ENCODE measurements at regions not wholly inside any gene's neighbourhood (a gene's known extent, or its start where the extent isn't known, plus 50 kb on each side); places are given as distances from the start of the nearest gene placed in this dataset.

DNA sequence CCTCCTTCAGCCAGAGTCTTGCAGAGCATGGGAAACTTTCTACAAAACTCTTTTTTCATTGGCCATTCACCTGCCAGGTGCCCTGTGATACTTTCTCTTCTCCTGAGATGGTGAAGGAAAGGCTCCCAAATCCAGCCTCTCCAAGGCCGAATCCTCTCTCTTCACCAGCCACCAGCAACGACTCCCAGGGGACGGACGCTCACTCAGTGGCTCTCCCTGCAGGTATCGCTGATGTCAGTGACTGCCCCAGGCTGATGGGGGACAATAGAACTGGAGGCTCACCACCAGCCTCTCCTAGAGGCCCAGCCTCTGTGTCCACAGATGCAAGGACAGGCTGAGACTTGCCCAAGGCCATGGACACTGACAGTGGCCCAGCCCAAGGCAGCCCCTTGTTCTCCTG lies 204.1 kb downstream of the BCL11B start (continued):
- TF ChIP-seq NFYB (CRISPR knock-in tag; conservative IDR thresholded peaks at IDR 0.05; ENCODE audit: low read depth) (no peak), HMGXB4 (CRISPR knock-in tag; IDR thresholded peaks at IDR 0.05) (no peak), CREB1 (CRISPR knock-in tag; IDR thresholded peaks at IDR 0.05) (no peak), ZNF396 (CRISPR knock-in tag; IDR thresholded peaks at IDR 0.05; ENCODE audit: borderline replicate concordance) (no peak)
- TF ChIP-seq, protein P1, sequence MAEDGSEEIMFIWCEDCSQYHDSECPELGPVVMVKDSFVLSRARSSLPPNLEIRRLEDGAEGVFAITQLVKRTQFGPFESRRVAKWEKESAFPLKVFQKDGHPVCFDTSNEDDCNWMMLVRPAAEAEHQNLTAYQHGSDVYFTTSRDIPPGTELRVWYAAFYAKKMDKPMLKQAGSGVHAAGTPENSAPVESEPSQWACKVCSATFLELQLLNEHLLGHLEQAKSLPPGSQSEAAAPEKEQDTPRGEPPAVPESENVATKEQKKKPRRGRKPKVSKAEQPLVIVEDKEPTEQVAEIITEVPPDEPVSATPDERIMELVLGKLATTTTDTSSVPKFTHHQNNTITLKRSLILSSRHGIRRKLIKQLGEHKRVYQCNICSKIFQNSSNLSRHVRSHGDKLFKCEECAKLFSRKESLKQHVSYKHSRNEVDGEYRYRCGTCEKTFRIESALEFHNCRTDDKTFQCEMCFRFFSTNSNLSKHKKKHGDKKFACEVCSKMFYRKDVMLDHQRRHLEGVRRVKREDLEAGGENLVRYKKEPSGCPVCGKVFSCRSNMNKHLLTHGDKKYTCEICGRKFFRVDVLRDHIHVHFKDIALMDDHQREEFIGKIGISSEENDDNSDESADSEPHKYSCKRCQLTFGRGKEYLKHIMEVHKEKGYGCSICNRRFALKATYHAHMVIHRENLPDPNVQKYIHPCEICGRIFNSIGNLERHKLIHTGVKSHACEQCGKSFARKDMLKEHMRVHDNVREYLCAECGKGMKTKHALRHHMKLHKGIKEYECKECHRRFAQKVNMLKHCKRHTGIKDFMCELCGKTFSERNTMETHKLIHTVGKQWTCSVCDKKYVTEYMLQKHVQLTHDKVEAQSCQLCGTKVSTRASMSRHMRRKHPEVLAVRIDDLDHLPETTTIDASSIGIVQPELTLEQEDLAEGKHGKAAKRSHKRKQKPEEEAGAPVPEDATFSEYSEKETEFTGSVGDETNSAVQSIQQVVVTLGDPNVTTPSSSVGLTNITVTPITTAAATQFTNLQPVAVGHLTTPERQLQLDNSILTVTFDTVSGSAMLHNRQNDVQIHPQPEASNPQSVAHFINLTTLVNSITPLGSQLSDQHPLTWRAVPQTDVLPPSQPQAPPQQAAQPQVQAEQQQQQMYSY (CRISPR knock-in tag; IDR thresholded peaks at IDR 0.05), result no peak
- TF ChIP-seq, protein P2, sequence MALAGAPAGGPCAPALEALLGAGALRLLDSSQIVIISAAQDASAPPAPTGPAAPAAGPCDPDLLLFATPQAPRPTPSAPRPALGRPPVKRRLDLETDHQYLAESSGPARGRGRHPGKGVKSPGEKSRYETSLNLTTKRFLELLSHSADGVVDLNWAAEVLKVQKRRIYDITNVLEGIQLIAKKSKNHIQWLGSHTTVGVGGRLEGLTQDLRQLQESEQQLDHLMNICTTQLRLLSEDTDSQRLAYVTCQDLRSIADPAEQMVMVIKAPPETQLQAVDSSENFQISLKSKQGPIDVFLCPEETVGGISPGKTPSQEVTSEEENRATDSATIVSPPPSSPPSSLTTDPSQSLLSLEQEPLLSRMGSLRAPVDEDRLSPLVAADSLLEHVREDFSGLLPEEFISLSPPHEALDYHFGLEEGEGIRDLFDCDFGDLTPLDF (CRISPR knock-in tag; IDR thresholded peaks at IDR 0.05), result no peak

- POLR2A ChIA-PET, result no interaction called here
- ATAC-seq (no peak), DNase-seq (ENCODE audit: low spot score) (no peak)
- Mint-ChIP-seq H3K9me3 (peaks cover 16% of the 10 kb centered on the region), H3K27ac (no peak overlapping the region), H3K36me3 (no peaks in the 10 kb centered on the region), H3K27me3 (ENCODE audit: low read depth) (no peaks in the 10 kb centered on the region), H3K4me1 (no peaks in the 10 kb centered on the region), H3K4me3 (no peak overlapping the region)
- CTCF ChIA-PET, result no interaction called here
- TF ChIP-seq OVOL2 (CRISPR knock-in tag; IDR thresholded peaks at IDR 0.05; ENCODE audit: borderline replicate concordance) (no peak), ZMAT4 (CRISPR knock-in tag; IDR thresholded peaks at IDR 0.05) (no peak), USF1 (CRISPR knock-in tag; IDR thresholded peaks at IDR 0.05) (no peak), SOX15 (CRISPR knock-in tag; IDR thresholded peaks at IDR 0.05) (no peak), ZNF281 (CRISPR knock-in tag; IDR thresholded peaks at IDR 0.05) (no peak), EMX1 (CRISPR knock-in tag; IDR thresholded peaks at IDR 0.05) (no peak), GABPB1 (CRISPR knock-in tag; IDR thresholded peaks at IDR 0.05) (no peak), ZNF138 (CRISPR knock-in tag; conservative IDR thresholded peaks at IDR 0.05) (no peak), TCF7 (CRISPR knock-in tag; IDR thresholded peaks at IDR 0.05; ENCODE audit: low read depth) (no peak), ZNF416 (CRISPR knock-in tag; IDR thresholded peaks at IDR 0.05) (no peak), ZNF423 (CRISPR knock-in tag; IDR thresholded peaks at IDR 0.05) (no peak), GTF2I (CRISPR knock-in tag; conservative IDR thresholded peaks at IDR 0.05) (no peak)
- TF ChIP-seq, protein P3, sequence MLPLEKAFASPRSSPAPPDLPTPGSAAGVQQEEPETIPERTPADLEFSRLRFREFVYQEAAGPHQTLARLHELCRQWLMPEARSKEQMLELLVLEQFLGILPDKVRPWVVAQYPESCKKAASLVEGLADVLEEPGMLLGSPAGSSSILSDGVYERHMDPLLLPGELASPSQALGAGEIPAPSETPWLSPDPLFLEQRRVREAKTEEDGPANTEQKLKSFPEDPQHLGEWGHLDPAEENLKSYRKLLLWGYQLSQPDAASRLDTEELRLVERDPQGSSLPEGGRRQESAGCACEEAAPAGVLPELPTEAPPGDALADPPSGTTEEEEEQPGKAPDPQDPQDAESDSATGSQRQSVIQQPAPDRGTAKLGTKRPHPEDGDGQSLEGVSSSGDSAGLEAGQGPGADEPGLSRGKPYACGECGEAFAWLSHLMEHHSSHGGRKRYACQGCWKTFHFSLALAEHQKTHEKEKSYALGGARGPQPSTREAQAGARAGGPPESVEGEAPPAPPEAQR (CRISPR knock-in tag; IDR thresholded peaks at IDR 0.05), result no peak
- TF ChIP-seq, protein P4, sequence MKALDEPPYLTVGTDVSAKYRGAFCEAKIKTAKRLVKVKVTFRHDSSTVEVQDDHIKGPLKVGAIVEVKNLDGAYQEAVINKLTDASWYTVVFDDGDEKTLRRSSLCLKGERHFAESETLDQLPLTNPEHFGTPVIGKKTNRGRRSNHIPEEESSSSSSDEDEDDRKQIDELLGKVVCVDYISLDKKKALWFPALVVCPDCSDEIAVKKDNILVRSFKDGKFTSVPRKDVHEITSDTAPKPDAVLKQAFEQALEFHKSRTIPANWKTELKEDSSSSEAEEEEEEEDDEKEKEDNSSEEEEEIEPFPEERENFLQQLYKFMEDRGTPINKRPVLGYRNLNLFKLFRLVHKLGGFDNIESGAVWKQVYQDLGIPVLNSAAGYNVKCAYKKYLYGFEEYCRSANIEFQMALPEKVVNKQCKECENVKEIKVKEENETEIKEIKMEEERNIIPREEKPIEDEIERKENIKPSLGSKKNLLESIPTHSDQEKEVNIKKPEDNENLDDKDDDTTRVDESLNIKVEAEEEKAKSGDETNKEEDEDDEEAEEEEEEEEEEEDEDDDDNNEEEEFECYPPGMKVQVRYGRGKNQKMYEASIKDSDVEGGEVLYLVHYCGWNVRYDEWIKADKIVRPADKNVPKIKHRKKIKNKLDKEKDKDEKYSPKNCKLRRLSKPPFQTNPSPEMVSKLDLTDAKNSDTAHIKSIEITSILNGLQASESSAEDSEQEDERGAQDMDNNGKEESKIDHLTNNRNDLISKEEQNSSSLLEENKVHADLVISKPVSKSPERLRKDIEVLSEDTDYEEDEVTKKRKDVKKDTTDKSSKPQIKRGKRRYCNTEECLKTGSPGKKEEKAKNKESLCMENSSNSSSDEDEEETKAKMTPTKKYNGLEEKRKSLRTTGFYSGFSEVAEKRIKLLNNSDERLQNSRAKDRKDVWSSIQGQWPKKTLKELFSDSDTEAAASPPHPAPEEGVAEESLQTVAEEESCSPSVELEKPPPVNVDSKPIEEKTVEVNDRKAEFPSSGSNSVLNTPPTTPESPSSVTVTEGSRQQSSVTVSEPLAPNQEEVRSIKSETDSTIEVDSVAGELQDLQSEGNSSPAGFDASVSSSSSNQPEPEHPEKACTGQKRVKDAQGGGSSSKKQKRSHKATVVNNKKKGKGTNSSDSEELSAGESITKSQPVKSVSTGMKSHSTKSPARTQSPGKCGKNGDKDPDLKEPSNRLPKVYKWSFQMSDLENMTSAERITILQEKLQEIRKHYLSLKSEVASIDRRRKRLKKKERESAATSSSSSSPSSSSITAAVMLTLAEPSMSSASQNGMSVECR (CRISPR knock-in tag; IDR thresholded peaks at IDR 0.05; ENCODE audit: borderline replicate concordance), result no peak
Observed at GRCh38 chr14:99069946-99070345, 202.1 kb downstream of the BCL11B start.

All from WTC11 (cell line).